Common myeloid progenitor, CD34-positive (primary cell): ENCODE measurements at regions not wholly inside any gene's neighbourhood (a gene's known extent, or its start where the extent isn't known, plus 50 kb on each side); places are given as distances from the start of the nearest gene placed in this dataset.

Source experiments
- CTCF ChIA-PET: fragments of 350-600 bp; sonication (Branson Sonifier 250); formaldehyde crosslinking; loops from one replicate; lab custom pipeline; 2021; ENCODE audit warnings: antibody characterized with exemption; lab: Charles Lee
- POLR2A ChIA-PET: fragments of 350-600 bp; sonication (Branson Sonifier 250); formaldehyde crosslinking; loops from one replicate; lab custom pipeline; 2021; ENCODE audit warnings: antibody characterized with exemption; lab: Charles Lee
- DNase-seq, 3 donors: peaks; one replicate each; pipeline versions ENCODE4 v3.0.0 to v3.0.0-alpha.2; 2013
- H3K27ac ChIP-seq, 2 experiments: 1 replicate in 1 of 2; 2 replicates in 1 of 2; pipeline ENCODE4 v1.7.0; 2013; ENCODE audit warnings: inconsistent platforms in 2 of 2, low read length in 2 of 2, mild to moderate bottlenecking in 2 of 2, low read depth in 1 of 2, moderate library complexity in 1 of 2; ENCODE audit not compliant: severe bottlenecking in 2 of 2, insufficient read depth in 1 of 2, poor library complexity in 1 of 2
- H3K27me3 ChIP-seq, 5 experiments: replicated peaks in 2 of 5; 1 replicate in 3 of 5; 2 replicates in 2 of 5; pipeline versions ENCODE4 v1.6.1 to v1.7.0; 2013; ENCODE audit warnings: low read length in 4 of 5, mild to moderate bottlenecking in 2 of 5, moderate library complexity in 2 of 5, inconsistent platforms in 1 of 5; ENCODE audit not compliant: insufficient read depth in 5 of 5, control insufficient read depth in 4 of 5
- H3K36me3 ChIP-seq, 4 experiments: 1 replicate in 2 of 4; 2 replicates in 2 of 4; pipeline versions ENCODE4 v1.6.1 to v1.7.0; 2013; ENCODE audit warnings: low read length in 3 of 4, control low read depth in 1 of 4, mild to moderate bottlenecking in 1 of 4; ENCODE audit not compliant: control insufficient read depth in 4 of 4, insufficient read depth in 4 of 4
- H3K4me1 ChIP-seq, 4 experiments: 1 replicate in 3 of 4; 2 replicates in 1 of 4; pipeline versions ENCODE4 v1.6.1 to v1.7.1; 2013; ENCODE audit warnings: low read length in 3 of 4, mild to moderate bottlenecking in 3 of 4, control low read depth in 1 of 4, inconsistent platforms in 1 of 4, moderate library complexity in 1 of 4; ENCODE audit not compliant: control insufficient read depth in 4 of 4, insufficient read depth in 4 of 4; ENCODE audit errors: control extremely low read depth in 1 of 4
- H3K4me3 ChIP-seq, 7 experiments: 1 replicate in 4 of 7; 2 replicates in 3 of 7; pipeline versions ENCODE4 v1.5.1 to v1.7.0; 2013; ENCODE audit warnings: mild to moderate bottlenecking in 7 of 7, low read length in 6 of 7, moderate library complexity in 6 of 7, inconsistent platforms in 2 of 7, low read depth in 2 of 7, control low read depth in 1 of 7; ENCODE audit not compliant: insufficient read depth in 4 of 7, control insufficient read depth in 1 of 7; ENCODE audit errors: extremely low read depth in 1 of 7
- H3K9me3 ChIP-seq, 5 experiments: 1 replicate in 4 of 5; 2 replicates in 1 of 5; pipeline versions ENCODE4 v1.6.1 to v1.7.1; 2013; ENCODE audit warnings: low read length in 4 of 5, mild to moderate bottlenecking in 2 of 5, inconsistent platforms in 1 of 5, low read depth in 1 of 5, moderate library complexity in 1 of 5; ENCODE audit not compliant: control insufficient read depth in 4 of 5, insufficient read depth in 2 of 5; ENCODE audit errors: control extremely low read depth in 1 of 5
- WGBS: methylation state at CpG from one replicate; pipeline ENCODE4 v1.1.5; 2013; ENCODE audit not compliant: insufficient coverage; 5-methylcytosine and 5-hydroxymethylcytosine counted together

- H3K4me1 ChIP-seq = no peaks in the 10 kb centered on the region
- no peak for DNase-seq
- H3K4me3 ChIP-seq = no peak overlapping the region
- no peak overlapping the region for H3K27ac ChIP-seq
- ChIA-PET POLR2A (no interaction called here), CTCF (no interaction called here)
- peaks cover 0 to 2% (median 0%) of the 10 kb centered on the region in 5 experiments for H3K9me3 ChIP-seq
- WGBS = no CpG with 5 or more reads among the region's 4 CpGs
- no peaks in the 10 kb centered on the region for H3K27me3 ChIP-seq
- H3K36me3 ChIP-seq = no peaks in the 10 kb centered on the region
These were observed 55.6 kb upstream of the TMEM17 start for GRCh38 chr2:62561586-62561985.

- CTCF ChIA-PET = no interaction called here
These were observed 53.6 kb upstream of the TMEM17 start for GRCh38 chr2:62559582-62559981.

DNA sequence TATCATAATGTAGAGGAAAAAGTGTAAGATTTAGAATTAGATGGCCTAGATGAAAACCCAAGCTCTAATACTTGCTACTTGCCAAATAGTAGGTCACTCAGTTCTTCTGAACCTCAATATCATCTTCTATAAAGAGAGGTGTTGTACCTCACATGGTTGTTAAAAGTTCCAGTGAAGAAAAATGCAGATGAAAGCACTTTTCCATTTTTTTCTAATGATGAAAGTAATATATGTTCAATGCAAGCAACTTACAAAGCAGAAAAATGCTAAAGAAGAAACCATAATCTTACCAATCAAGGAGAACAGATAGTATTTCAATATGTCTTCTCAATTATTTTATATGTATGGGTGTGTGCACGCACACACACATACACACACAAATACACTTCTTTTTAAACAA is 52.7 kb upstream of the TMEM17 start:
- WGBS = no CpG with 5 or more reads among the region's 1 CpG
- H3K4me3 ChIP-seq = no peak overlapping the region
- ChIA-PET CTCF (no interaction called here), POLR2A (no interaction called here)
- no peak for DNase-seq
- no peaks in the 10 kb centered on the region for H3K36me3 ChIP-seq
- no peak overlapping the region for H3K27ac ChIP-seq
- peaks cover 0 to 2% (median 0%) of the 10 kb centered on the region in 5 experiments for H3K9me3 ChIP-seq
- no peaks in the 10 kb centered on the region for H3K27me3 ChIP-seq
- H3K4me1 ChIP-seq = no peaks in the 10 kb centered on the region

More at GRCh38 chr2:62559582-62559981, 53.6 kb upstream of the TMEM17 start:
- Histone ChIP-seq H3K27me3 (no peaks in the 10 kb centered on the region), H3K9me3 (peaks cover 0 to 2% (median 0%) of the 10 kb centered on the region in 5 experiments), H3K4me1 (no peaks in the 10 kb centered on the region), H3K27ac (no peak overlapping the region), H3K4me3 (no peak overlapping the region), H3K36me3 (no peaks in the 10 kb centered on the region)
- POLR2A ChIA-PET = no interaction called here
- DNase-seq = no peak
- WGBS = no CpG with 5 or more reads among the region's 2 CpGs

GRCh38 chr2:62556086-62556485 is 50.1 kb upstream of the TMEM17 start:
- Histone ChIP-seq H3K27ac (no peak overlapping the region), H3K4me3 (no peak overlapping the region), H3K36me3 (no peaks in the 10 kb centered on the region), H3K9me3 (peaks cover 0 to 2% (median 0%) of the 10 kb centered on the region in 5 experiments), H3K4me1 (no peaks in the 10 kb centered on the region), H3K27me3 (no peaks in the 10 kb centered on the region)
- CTCF ChIA-PET = interaction anchor here (0.6 kb wide), 2 partner anchors 465 to 1464 kb away, joined by 3 to 4 read pairs; no protein-coding TSS in a partner anchor
- 100% methylated on average over 1 of the region's 3 CpGs for WGBS
- POLR2A ChIA-PET = no interaction called here
- DNase-seq = no peak
